Erythroblast (primary cell): ENCODE measurements at regions not wholly inside any gene's neighbourhood (a gene's known extent, or its start where the extent isn't known, plus 50 kb on each side); places are given as distances from the start of the nearest gene placed in this dataset.
"Not testable (repeated sequence)": the region's sequence is repeated elsewhere in the genome, so short reads cannot be mapped to it uniquely, and the experiment has no call there.

Experiments
- DNase-seq, 2 experiments: peaks; one replicate each; lab custom pipeline; 2025; lab: John Stamatoyannopoulos, UW
- GATA1 ChIP-seq: IDR thresholded peaks from 2 replicates; pipeline ENCODE4 v1.6.1; 2011; ENCODE audit warnings: low read depth, mild to moderate bottlenecking, control low read depth, low read length, moderate library complexity
- POLR2A ChIP-seq: IDR thresholded peaks from 2 replicates; pipeline ENCODE4 v1.6.1; 2011; ENCODE audit warnings: mild to moderate bottlenecking, low read length

GRCh38 chr1:60825593-60825992, 256.8 kb upstream of the NFIA start:
- TF ChIP-seq GATA1 = no peak
- TF ChIP-seq POLR2A = no peak
- DNase-seq = no peak

- TF ChIP-seq GATA1 (no peak), POLR2A (no peak)
Measured at GRCh38 chr1:60823151-60823550, 259.2 kb upstream of the NFIA start.

GRCh38 chr1:60822252-60822651, 260.1 kb upstream of the NFIA start:
- TF ChIP-seq GATA1 = no peak
- no peak for TF ChIP-seq POLR2A
- DNase-seq = no peak

More at GRCh38 chr1:60823151-60823550, 259.2 kb upstream of the NFIA start:
- no peak for DNase-seq

GRCh38 chr1:60821156-60821555, 261.2 kb upstream of the NFIA start:
- no peak for DNase-seq
- TF ChIP-seq POLR2A (no peak), GATA1 (no peak)

GRCh38 chr1:60818969-60819701, 263.2 kb upstream of the NFIA start:
- TF ChIP-seq POLR2A (no peak), GATA1 (no peak)
- DNase-seq = no peak

- no peak for DNase-seq
Measured at GRCh38 chr1:60813071-60813470, 269.3 kb upstream of the NFIA start.

GRCh38 chr1:60809204-60809980, 273.0 kb upstream of the NFIA start:
- DNase-seq = no peak
- TF ChIP-seq GATA1 = no peak
- no peak for TF ChIP-seq POLR2A

More at GRCh38 chr1:60813071-60813470, 269.3 kb upstream of the NFIA start:
- no peak for TF ChIP-seq GATA1
- TF ChIP-seq POLR2A = no peak

GRCh38 chr1:60808676-60809075, 273.7 kb upstream of the NFIA start:
- no peak for DNase-seq
- TF ChIP-seq GATA1 (no peak), POLR2A (no peak)

- no peak for DNase-seq
- no peak for TF ChIP-seq GATA1
- TF ChIP-seq POLR2A = no peak
Measured at GRCh38 chr1:60802884-60803283, 279.5 kb upstream of the NFIA start.

- no peak for TF ChIP-seq POLR2A
- TF ChIP-seq GATA1 = no peak
- no peak for DNase-seq
Measured at GRCh38 chr1:60797351-60797750, 285.0 kb upstream of the NFIA start.

- no peak for DNase-seq
- TF ChIP-seq GATA1 (no peak), POLR2A (no peak)
Measured at GRCh38 chr1:60791226-60791625, 291.1 kb upstream of the NFIA start.

- DNase-seq = not testable (repeated sequence)
Measured at GRCh38 chr1:60773099-60773498, 309.3 kb upstream of the NFIA start.

- DNase-seq = no peak
- TF ChIP-seq POLR2A (no peak), GATA1 (no peak)
Measured at GRCh38 chr1:60769082-60769481, 313.3 kb upstream of the NFIA start.

- peak; percentile 38 to 54 for DNase-seq
- TF ChIP-seq GATA1 (no peak), POLR2A (no peak)
Measured at GRCh38 chr1:60765204-60765603, 317.2 kb upstream of the NFIA start.
